NT2/D1 (cell line): ENCODE measurements at regions not wholly inside any gene's neighbourhood (a gene's known extent, or its start where the extent isn't known, plus 50 kb on each side); places are given as distances from the start of the nearest gene placed in this dataset.
"Not testable (repeated sequence)": the region's sequence is repeated elsewhere in the genome, so short reads cannot be mapped to it uniquely, and the experiment has no call there.

Experiments
- DNase-seq: peaks from one replicate; pipeline ENCODE4 v3.0.0-alpha.2; 2011; ENCODE audit warnings: low read depth, low spot score
- H3K27me3 ChIP-seq: 2 replicates; pipeline ENCODE4 v1.6.0; 2011; ENCODE audit warnings: mild to moderate bottlenecking; ENCODE audit not compliant: insufficient read length, insufficient read depth
- H3K36me3 ChIP-seq: 2 replicates; pipeline ENCODE4 v1.6.1; 2011; ENCODE audit warnings: mild to moderate bottlenecking, low read length, mixed read lengths; ENCODE audit not compliant: insufficient read depth, insufficient read length
- H3K4me1 ChIP-seq: 2 replicates; pipeline ENCODE4 v1.5.1; 2011; ENCODE audit not compliant: insufficient read depth, insufficient read length
- H3K4me3 ChIP-seq: 2 replicates; pipeline ENCODE4 v1.5.1; 2011; ENCODE audit warnings: low read depth; ENCODE audit not compliant: insufficient read length
- H3K9ac ChIP-seq: 2 replicates; pipeline ENCODE4 v1.6.0; 2011; ENCODE audit warnings: low read depth; ENCODE audit not compliant: insufficient read length
- H3K9me3 ChIP-seq: 2 replicates; pipeline ENCODE4 v1.5.1; 2011; ENCODE audit warnings: mild to moderate bottlenecking, low read length; ENCODE audit not compliant: insufficient read depth
- SUZ12 ChIP-seq: IDR thresholded peaks from 2 replicates; pipeline ENCODE4 v1.6.1; 2011; ENCODE audit not compliant: insufficient read length, insufficient read depth; ENCODE audit errors: extremely low read depth
- YY1 ChIP-seq: IDR thresholded peaks from 2 replicates; pipeline ENCODE4 v1.6.1; 2011; ENCODE audit not compliant: insufficient read length, insufficient read depth
- ZNF274 ChIP-seq: IDR thresholded peaks from 2 replicates; pipeline ENCODE4 v1.6.1; 2011; ENCODE audit warnings: mild to moderate bottlenecking, low read depth, low read length

DNA sequence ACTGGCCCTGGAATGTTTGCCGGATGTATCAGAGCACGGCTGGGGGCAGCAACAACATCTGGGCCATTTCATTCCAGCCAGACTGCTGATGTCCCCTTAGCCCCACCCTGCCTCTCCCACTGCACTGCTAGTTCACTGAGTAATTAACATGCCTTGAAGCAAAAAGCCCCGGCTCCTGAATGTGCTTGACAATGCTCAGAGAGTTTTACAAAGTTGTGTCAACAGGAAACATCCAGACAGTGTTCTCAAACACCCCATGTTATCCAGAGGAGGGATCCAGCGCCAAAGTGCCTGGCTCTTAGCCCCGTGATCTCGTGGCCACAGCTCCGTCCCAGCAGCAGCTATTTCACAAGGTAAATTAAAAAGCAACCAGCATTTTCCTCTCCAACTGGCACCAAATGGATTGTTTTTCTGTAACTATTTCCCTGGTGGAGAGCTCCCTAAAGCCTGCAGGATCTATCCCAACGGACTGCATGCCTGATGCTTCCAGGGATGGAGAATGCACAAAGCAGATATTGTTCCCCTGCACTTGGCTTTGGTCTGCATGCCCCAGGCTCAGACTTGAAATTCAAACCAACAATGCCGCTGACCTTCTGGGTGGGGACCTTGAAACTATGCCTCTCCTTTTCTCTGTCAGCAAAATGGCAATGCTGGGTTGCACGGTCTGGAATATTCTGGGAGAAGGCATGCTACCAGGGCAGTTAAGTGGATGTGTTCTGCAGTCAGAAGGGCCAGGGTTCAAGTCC lies 115.6 kb upstream of the CDH5 start:
- Histone ChIP-seq H3K4me1 (peaks cover 1% of the 10 kb centered on the region), H3K9ac (no peak overlapping the region), H3K4me3 (no peak overlapping the region), H3K9me3 (no peaks in the 10 kb centered on the region), H3K27me3 (no peaks in the 10 kb centered on the region), H3K36me3 (no peaks in the 10 kb centered on the region)
- TF ChIP-seq ZNF274: no peak
- TF ChIP-seq YY1: no peak
- TF ChIP-seq SUZ12: no peak
- DNase-seq: peak; percentile 25

DNA sequence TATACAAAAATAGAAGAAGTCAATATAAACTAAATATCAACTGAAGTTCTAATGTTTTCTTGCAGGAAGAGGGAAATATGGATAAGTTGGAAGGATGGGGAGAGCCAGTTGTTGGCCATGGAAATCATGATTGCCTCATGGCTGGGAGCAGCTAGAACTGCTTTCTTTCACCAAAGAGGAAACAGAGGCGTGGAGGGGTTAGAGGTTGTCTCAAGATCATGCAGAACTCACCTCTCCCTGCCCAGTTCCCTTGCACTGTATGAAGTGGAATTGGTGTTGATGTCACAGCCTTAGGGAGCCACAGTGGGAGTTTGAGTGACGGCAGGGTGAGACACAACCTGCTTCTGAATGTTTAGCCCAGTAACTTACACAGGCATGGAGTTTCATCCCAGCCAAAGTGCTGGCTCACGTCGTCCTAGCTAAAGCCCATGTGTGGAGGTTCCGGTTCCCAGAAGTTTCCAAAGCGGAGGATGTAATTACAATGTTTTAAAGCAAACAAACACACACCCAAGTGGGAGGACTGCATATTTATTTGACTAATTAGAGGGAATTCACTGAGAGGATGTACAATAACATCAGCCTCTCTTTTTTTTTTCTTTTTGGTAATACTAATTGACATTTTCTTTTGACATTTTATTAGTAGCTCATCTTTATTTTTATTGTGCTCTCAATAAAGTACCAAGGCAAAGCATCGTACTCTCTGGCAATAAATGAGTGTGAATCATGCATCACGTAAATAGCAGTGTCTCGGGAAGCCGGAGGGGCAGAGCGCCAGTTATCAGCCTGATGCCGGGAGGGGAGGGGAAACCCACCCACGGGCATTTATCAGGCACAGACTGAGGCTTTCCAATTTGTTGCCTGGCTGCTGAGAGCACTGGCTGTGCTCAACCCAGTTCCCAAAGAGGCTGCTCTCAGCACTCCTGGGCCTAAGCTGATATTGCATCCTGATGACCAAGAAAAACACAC lies 118.7 kb upstream of the CDH5 start:
- no peak for DNase-seq
- Histone ChIP-seq H3K4me1 (no peaks in the 10 kb centered on the region), H3K36me3 (no peaks in the 10 kb centered on the region), H3K9ac (no peak overlapping the region), H3K27me3 (no peaks in the 10 kb centered on the region), H3K4me3 (no peak overlapping the region), H3K9me3 (no peaks in the 10 kb centered on the region)
- no peak for TF ChIP-seq SUZ12
- no peak for TF ChIP-seq YY1
- TF ChIP-seq ZNF274: no peak

DNA sequence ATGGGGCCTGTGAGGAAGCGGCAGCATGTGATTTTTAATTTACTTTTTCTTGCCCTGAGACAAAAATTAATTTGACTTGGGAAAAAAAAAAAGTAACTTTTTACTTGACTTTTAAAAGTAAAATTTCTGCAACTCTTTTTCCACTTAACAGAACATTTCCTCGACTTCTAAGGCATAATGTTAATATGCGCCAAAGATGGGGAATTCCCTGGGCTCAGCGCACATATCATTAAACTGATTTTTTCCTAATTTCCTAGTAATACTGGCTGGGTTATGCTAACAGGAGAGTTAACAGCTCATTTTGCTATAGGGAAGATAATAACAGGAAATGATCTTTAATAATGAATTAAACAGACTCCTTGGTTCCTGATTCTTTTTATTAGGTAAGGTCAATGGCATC lies 120.6 kb upstream of the CDH5 start:
- H3K9me3 ChIP-seq: no peaks in the 10 kb centered on the region
- DNase-seq: no peak
- no peak overlapping the region for H3K4me3 ChIP-seq
- H3K36me3 ChIP-seq: no peaks in the 10 kb centered on the region
- no peaks in the 10 kb centered on the region for H3K27me3 ChIP-seq
- TF ChIP-seq ZNF274 (no peak), SUZ12 (no peak), YY1 (no peak)
- H3K9ac ChIP-seq: no peak overlapping the region
- H3K4me1 ChIP-seq: no peaks in the 10 kb centered on the region

DNA sequence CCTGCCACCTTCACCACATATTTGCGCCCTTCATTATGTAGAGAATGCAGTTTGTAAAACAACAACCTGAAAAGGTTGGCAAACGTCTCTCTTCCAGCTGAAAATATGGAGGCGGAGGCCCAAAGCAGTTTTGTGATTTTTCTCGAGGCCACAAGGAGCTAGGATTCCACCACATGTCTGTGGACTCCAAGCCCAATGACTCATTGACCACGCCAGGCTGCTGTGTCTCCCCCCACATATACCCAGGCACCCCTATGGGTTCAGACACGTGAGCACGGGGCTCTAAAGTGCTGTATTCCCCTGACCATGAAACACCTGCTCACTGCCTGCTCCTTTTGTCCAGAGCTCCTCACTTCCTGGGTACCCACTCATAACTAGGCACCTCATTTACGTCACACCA lies 121.4 kb upstream of the CDH5 start:
- H3K36me3 ChIP-seq: no peaks in the 10 kb centered on the region
- no peaks in the 10 kb centered on the region for H3K4me1 ChIP-seq
- H3K4me3 ChIP-seq: no peak overlapping the region
- TF ChIP-seq YY1 (no peak), SUZ12 (no peak), ZNF274 (no peak)
- no peaks in the 10 kb centered on the region for H3K9me3 ChIP-seq
- DNase-seq: no peak
- H3K9ac ChIP-seq: no peak overlapping the region
- H3K27me3 ChIP-seq: no peaks in the 10 kb centered on the region

DNA sequence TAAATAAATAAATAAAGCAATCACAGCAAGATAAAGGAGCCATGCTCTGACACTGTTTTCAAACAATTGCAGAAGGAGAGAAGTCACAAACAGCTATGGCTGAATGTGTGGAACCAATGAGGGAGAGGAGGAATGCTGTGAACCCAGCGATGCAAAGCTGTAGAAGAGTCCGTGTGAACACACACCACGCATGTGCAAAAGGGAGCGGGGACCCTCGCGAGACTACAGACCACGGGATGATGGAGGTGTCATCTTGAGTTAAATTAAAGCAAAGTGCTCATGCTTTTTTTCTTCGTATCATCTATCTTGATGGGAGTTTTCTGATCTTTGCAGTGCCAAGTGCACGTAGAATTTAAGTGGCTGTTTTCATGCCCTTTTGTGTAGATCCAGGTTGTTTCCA lies 123.8 kb upstream of the CDH5 start:
- H3K4me3 ChIP-seq: no peak overlapping the region
- H3K27me3 ChIP-seq: no peaks in the 10 kb centered on the region

DNA sequence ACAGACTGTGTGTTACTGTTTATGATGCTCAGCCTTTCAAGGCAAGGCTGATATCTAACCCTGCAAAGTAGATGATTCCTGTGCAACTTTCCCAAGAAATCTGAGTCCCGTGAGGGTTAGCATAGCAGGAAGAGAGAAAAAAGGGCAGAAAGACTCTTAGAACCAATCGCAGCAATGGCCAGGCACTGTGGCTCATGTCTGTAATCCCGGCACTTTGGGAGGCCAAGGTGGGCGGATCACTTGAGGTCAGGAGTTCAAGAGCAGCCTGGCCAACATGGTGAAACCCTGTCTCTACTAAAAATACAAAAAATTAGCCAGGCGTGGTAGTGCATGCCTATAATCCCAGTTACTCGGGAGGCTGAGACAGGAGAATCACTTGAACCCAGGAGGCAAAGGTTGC lies 124.3 kb upstream of the CDH5 start:
- H3K9me3 ChIP-seq, DNase-seq, H3K4me1 ChIP-seq, H3K27me3 ChIP-seq, H3K9ac ChIP-seq, H3K4me3 ChIP-seq, H3K36me3 ChIP-seq: not testable (repeated sequence)

More for the DNA sequence above, 123.8 kb upstream of the CDH5 start:
- H3K36me3 ChIP-seq: no peaks in the 10 kb centered on the region
- no peaks in the 10 kb centered on the region for H3K4me1 ChIP-seq
- no peak for DNase-seq
- H3K9me3 ChIP-seq: no peaks in the 10 kb centered on the region
- no peak for TF ChIP-seq YY1
- no peak for TF ChIP-seq ZNF274
- no peak for TF ChIP-seq SUZ12
- H3K9ac ChIP-seq: no peak overlapping the region

DNA sequence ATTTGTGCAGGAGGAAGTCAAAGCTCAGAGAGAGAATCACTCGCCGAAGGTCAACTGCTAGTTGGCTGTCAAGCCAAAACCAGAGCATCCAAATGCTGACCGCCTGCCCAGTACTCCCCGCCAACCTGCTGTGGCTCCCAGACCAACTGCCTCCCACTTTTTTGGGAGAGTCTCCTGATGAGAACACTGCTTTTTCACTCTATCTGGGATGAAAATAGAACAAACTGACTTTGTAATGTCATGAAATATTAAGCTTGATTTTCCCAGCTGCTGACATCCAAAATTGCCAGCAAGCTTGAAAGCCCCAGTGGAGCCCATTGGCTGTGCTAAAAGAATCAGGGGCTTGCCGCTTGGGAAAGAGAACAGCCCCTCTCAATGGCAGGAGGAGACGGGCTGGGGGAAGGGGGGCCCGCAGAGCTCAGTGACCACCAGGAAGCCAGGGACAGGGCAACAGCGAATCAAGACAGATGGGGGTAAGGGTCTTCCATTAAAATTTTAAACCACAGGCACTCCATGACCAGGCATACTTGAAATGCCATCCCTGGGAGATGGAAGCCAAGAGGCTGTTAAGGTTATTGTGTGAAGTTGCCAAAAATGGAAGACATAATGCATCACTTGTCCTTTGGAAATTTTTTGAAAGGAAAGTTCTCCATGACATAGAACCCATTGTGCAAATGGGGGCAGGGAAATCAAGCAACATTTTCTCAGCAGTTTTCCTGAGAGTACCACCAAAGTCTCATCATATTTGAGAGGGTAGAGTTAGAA lies 125.7 kb upstream of the CDH5 start:
- no peak for DNase-seq
- H3K4me3 ChIP-seq: no peak overlapping the region
- no peaks in the 10 kb centered on the region for H3K27me3 ChIP-seq

More for the DNA sequence above, 125.7 kb upstream of the CDH5 start:
- TF ChIP-seq YY1 (no peak), SUZ12 (no peak), ZNF274 (no peak)
- no peaks in the 10 kb centered on the region for H3K4me1 ChIP-seq
- no peaks in the 10 kb centered on the region for H3K36me3 ChIP-seq
- H3K9me3 ChIP-seq: no peaks in the 10 kb centered on the region
- no peak overlapping the region for H3K9ac ChIP-seq
